HuH-7.5 (cell line): ENCODE measurements at regions not wholly inside any gene's neighbourhood (a gene's known extent, or its start where the extent isn't known, plus 50 kb on each side); places are given as distances from the start of the nearest gene placed in this dataset.
"Not testable (repeated sequence)": the region's sequence is repeated elsewhere in the genome, so short reads cannot be mapped to it uniquely, and the experiment has no call there.

Source experiments
- DNase-seq: peaks from one replicate; pipeline ENCODE4 v3.0.0; 2011; ENCODE audit warnings: low spot score

GRCh38 chr3:176193032-176193730 is 1004.1 kb downstream of the TBL1XR1 start:
- no peak for DNase-seq

GRCh38 chr3:176190755-176191154 is 1006.5 kb downstream of the TBL1XR1 start:
- DNase-seq, result no peak

DNA sequence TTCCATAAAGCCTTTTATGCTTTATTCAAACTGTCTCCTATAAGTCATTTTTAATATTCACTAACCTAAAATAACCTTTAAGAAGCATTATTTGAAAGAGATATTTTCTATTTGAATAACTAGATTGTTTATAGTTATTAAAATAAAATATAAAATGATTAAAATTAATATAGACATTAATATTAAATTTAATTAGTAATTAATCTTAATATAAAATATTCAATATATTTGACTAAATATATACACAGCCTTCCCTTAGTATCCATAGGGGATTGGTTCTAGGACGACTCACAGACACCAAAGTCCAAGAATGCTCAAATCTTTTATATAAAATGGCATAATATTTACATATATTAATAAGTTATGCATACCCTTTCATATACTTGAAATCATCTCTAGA is 1014.1 kb downstream of the TBL1XR1 start:
- no peak for DNase-seq

DNA sequence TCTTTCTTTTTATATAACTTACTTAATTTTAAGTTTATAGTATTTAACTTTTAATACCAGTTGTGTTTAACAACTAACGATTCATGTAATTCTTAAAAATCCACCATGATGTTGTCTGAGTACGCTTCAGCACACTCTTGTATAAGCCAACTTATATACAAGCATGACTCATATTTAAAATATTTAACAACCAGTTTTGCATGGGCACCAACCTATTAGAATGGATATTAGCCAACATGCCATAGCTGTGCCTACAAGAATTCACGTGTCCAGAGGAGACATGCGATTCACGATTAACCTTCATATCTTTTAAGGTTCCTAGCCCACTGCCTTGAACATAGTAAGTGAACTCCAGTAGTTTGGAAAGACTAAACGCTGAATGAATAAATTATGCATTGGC is 1023.2 kb downstream of the TBL1XR1 start:
- no peak for DNase-seq

- DNase-seq, result no peak
These were observed 1024.8 kb downstream of the TBL1XR1 start for GRCh38 chr3:176172492-176172891.

DNA sequence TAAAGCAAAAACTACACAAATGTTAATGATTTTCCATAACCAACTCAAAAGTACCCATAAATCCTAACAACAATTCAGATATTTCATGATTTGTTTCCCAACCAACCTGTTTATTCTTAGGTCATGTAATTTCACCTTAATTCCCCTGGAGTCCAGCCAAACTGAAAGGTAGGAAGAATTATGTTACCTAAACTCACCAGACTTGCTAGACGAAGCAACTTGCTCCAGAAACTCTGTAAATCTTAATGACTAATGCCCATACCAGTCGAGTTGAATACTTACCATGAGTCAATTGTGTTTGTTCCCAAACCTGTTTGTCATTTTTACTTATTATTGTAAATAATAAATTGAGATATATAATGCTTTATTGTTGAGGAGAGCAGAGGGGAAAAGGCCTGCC is 1030.0 kb downstream of the TBL1XR1 start:
- no peak for DNase-seq

GRCh38 chr3:176160997-176161396 is 1036.3 kb downstream of the TBL1XR1 start:
- DNase-seq, result no peak

DNA sequence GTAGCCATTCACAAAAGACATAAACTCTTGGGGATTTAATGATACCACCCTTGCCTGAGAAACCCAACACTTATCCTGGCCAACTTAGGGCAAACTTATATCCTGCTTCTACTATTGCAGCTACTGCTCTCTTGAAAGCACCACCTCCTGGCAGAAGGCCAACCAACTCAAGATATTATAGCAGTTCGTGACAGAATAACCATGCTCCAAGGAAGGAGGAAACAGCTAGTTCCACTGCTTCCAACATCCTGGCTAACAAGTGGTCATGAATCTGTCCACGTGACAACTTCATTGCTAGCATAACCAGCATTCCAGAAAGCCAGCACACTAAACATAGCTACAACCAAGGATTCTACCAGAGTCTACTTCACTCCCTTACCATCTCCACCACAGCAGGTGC is 1037.5 kb downstream of the TBL1XR1 start:
- DNase-seq, result no peak

DNA sequence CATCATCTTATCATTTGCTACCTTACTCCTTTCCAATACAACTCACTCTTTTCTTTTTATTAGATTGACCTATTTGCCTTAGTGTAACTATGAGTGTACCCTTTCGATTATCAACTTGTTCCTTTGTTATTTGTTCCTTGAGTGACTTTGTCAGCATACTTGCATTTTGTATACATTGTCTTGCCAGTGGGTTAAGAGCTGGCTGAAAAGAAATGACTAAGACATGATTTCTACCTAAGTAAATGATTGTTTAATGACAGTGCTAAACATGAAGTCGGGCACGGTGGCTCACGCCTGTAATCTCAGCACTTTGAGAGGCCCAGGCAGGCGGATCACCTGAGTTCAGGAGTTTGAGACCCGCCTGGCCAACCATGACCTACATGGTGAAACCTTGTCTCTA is 1042.3 kb downstream of the TBL1XR1 start:
- no peak for DNase-seq

- DNase-seq, result no peak
These were observed 1047.7 kb downstream of the TBL1XR1 start for GRCh38 chr3:176149567-176149966.

GRCh38 chr3:176147251-176147650 is 1050.0 kb downstream of the TBL1XR1 start:
- no peak for DNase-seq

GRCh38 chr3:176141837-176142236 is 1055.4 kb downstream of the TBL1XR1 start:
- no peak for DNase-seq

- DNase-seq, result no peak
These were observed 1076.8 kb downstream of the TBL1XR1 start for GRCh38 chr3:176120507-176120906.

- DNase-seq, result no peak
These were observed 1077.5 kb downstream of the TBL1XR1 start for GRCh38 chr3:176119826-176120225.

DNA sequence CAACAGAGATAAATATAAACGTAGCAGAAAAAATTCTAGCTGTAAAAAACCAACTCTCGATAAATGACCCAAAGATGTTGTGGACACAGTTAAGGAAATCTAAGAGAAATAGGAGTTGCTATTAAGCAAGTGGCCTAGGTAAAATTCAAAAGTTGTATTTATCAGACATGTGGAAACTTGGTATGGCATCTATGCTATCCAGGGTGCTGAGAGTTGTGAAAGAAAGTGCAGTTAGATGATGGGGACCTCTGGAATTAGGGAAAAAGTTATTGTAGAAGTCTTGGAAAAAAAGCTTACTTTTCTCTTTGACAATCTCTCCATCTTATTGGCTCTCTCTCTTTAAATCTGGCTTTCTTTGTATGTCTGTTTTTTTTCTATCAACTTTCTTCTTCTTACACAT is 1090.9 kb downstream of the TBL1XR1 start:
- DNase-seq, result no peak

GRCh38 chr3:176097027-176097426 is 1100.3 kb downstream of the TBL1XR1 start:
- no peak for DNase-seq

- not testable (repeated sequence) for DNase-seq
These were observed 1103.4 kb downstream of the TBL1XR1 start for GRCh38 chr3:176093892-176094291.

- no peak for DNase-seq
These were observed 1106.6 kb downstream of the TBL1XR1 start for GRCh38 chr3:176090727-176091126.

DNA sequence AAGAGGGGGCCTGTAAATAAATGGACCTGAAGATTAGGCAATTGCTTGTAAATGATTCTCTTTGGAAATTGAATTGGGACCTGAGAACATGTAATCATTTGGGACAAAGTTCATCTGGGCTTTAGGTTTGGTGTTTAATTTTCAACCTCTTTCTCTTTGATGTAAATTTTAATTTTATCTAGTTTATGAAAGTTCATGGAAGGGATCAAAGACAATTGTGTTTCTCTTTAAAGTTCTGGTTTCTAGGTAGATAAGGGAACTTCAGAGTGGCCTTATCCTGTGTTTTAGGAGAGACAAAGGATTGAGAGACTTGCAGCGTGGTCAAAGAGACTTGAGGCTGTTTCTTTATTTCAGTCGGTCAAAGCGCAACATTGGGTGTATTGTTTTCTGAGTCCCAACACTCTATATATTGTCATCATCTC is 1108.3 kb downstream of the TBL1XR1 start:
- no peak for DNase-seq

DNA sequence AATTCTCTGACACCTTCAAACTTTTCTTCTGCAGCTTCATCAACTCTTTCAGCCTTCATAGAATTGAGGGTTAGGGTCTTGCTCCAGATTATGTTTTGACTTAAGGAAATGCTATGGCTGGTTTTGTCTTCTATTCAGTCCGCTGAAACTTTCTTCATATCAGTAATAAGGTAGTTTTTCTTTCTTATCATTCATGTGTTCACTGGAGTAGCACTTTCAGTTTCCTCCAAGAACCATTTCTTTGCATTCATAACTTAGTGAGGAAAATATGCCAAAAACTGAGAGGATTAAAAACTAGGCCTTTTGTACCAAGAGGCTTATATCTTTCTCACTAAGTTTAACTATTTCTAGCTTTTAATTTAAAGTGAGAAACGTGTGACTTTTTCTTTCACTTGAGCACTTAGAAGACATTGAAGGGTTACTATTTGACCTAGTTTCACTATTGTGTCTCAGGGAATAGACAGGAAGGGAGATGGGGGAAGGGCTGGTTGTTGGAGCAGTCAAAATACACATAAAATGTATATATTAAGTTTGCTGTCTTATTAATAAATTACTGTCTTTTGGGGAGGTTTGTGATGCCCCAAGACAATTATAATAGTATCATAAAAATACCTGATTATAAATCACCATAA is 1110.1 kb downstream of the TBL1XR1 start:
- no peak for DNase-seq

- DNase-seq, result no peak
These were observed 1117.5 kb downstream of the TBL1XR1 start for GRCh38 chr3:176079785-176080184.

GRCh38 chr3:176078906-176079305 is 1118.4 kb downstream of the TBL1XR1 start:
- DNase-seq, result no peak

GRCh38 chr3:176075491-176075890 is 1121.8 kb downstream of the TBL1XR1 start:
- DNase-seq, result no peak

- DNase-seq, result no peak
These were observed 1122.2 kb downstream of the TBL1XR1 start for GRCh38 chr3:176075046-176075445.
